WTC11 (cell line): ENCODE measurements at regions not wholly inside any gene's neighbourhood (a gene's known extent, or its start where the extent isn't known, plus 50 kb on each side); places are given as distances from the start of the nearest gene placed in this dataset.

Source experiments
- ATAC-seq: fragments of 200-7000 bp; cut with Tn5 transposase; 2 replicates; pipeline ENCODE4 v1.10.0; 2021; ENCODE audit warnings: mild to moderate bottlenecking, moderate library complexity
- CTCF ChIA-PET: fragments of 300-600 bp; sonication (Branson Sonifier 250); formaldehyde crosslinking; loops from one replicate; lab custom pipeline; 2021; ENCODE audit warnings: antibody characterized with exemption; lab: Charles Lee
- POLR2A ChIA-PET: fragments of 350-600 bp; sonication (Branson Sonifier 250); formaldehyde crosslinking; loops from one replicate; lab custom pipeline; 2021; ENCODE audit warnings: antibody characterized with exemption; lab: Charles Lee
- DNase-seq: peaks from one replicate; pipeline ENCODE4 v3.0.0; 2021; ENCODE audit warnings: low spot score
- H3K27ac Mint-ChIP-seq: 2 replicates; pipeline ENCODE4 v1.8.0; 2021; ENCODE audit warnings: mixed read lengths
- H3K27me3 Mint-ChIP-seq: 2 replicates; pipeline ENCODE4 v1.8.0; 2021; ENCODE audit warnings: low read depth, mild to moderate bottlenecking, moderate library complexity, mixed read lengths
- H3K36me3 Mint-ChIP-seq: 2 replicates; pipeline ENCODE4 v1.8.0; 2021; ENCODE audit warnings: mixed read lengths
- H3K4me1 Mint-ChIP-seq: 2 replicates; pipeline ENCODE4 v1.8.0; 2022; ENCODE audit warnings: mixed read lengths
- H3K4me3 Mint-ChIP-seq: 2 replicates; pipeline ENCODE4 v1.8.0; 2021; ENCODE audit warnings: mild to moderate bottlenecking, moderate library complexity, mixed read lengths
- H3K9me3 Mint-ChIP-seq: 2 replicates; pipeline ENCODE4 v1.8.0; 2021; ENCODE audit warnings: mixed read lengths
- ATF1 ChIP-seq: sonication (generic); formaldehyde crosslinking; IDR thresholded peaks from 2 replicates; pipeline ENCODE4 v1.8.1; 2023; ENCODE audit warnings: mild to moderate bottlenecking, moderate library complexity, missing genetic modification reagents
- ATF2 ChIP-seq: sonication (generic); formaldehyde crosslinking; IDR thresholded peaks from 2 replicates; pipeline ENCODE4 v1.8.1; 2022; ENCODE audit warnings: low read depth, missing genetic modification reagents, borderline replicate concordance
- ATF3 ChIP-seq: sonication (generic); formaldehyde crosslinking; conservative IDR thresholded peaks from 2 replicates; pipeline ENCODE4 v1.8.1; 2022; ENCODE audit warnings: mild to moderate bottlenecking, missing genetic modification reagents
- CDX4 ChIP-seq: fragments of 250-450 bp; sonication (Bioruptor Pico); IDR thresholded peaks from 2 replicates; pipeline ENCODE4 v1.9.0; 2021; ENCODE audit warnings: moderate library complexity, mild to moderate bottlenecking, inconsistent platforms, borderline replicate concordance
- E2F4 ChIP-seq: sonication (generic); formaldehyde crosslinking; IDR thresholded peaks from 2 replicates; pipeline ENCODE4 v1.8.1; 2022; ENCODE audit warnings: low read depth, mild to moderate bottlenecking, moderate library complexity, missing genetic modification reagents, borderline replicate concordance
- FOXK1 ChIP-seq: sonication (generic); formaldehyde crosslinking; IDR thresholded peaks from 2 replicates; pipeline ENCODE4 v1.8.0; 2022; ENCODE audit warnings: mild to moderate bottlenecking, moderate library complexity, missing genetic modification reagents
- IRF2 ChIP-seq: sonication (generic); formaldehyde crosslinking; IDR thresholded peaks from 2 replicates; pipeline ENCODE4 v1.8.0; 2022; ENCODE audit warnings: low read depth, missing genetic modification reagents, borderline replicate concordance
- JUN ChIP-seq: sonication (generic); formaldehyde crosslinking; IDR thresholded peaks from 2 replicates; pipeline ENCODE4 v1.8.0; 2023; ENCODE audit warnings: mild to moderate bottlenecking, missing genetic modification reagents
- MYBL2 ChIP-seq: sonication (generic); formaldehyde crosslinking; IDR thresholded peaks from 2 replicates; pipeline ENCODE4 v1.8.1; 2023; ENCODE audit warnings: mild to moderate bottlenecking, moderate library complexity, missing genetic modification reagents
- NFYB ChIP-seq: sonication (generic); formaldehyde crosslinking; conservative IDR thresholded peaks from 2 replicates; pipeline ENCODE4 v1.8.0; 2022; ENCODE audit warnings: low read depth, missing genetic modification reagents
- OVOL2 ChIP-seq: fragments of 250-450 bp; sonication (Bioruptor Pico); IDR thresholded peaks from 2 replicates; pipeline ENCODE4 v1.9.0; 2021; ENCODE audit warnings: mild to moderate bottlenecking, borderline replicate concordance
- PREB ChIP-seq: sonication (generic); formaldehyde crosslinking; IDR thresholded peaks from 2 replicates; pipeline ENCODE4 v1.8.1; 2022; ENCODE audit warnings: mild to moderate bottlenecking, missing genetic modification reagents, moderate library complexity, borderline replicate concordance
- TEAD1 ChIP-seq: sonication (generic); formaldehyde crosslinking; IDR thresholded peaks from 2 replicates; pipeline ENCODE4 v1.8.0; 2022; ENCODE audit warnings: mild to moderate bottlenecking, missing genetic modification reagents
- TEAD4 ChIP-seq: sonication (generic); formaldehyde crosslinking; IDR thresholded peaks from 2 replicates; pipeline ENCODE4 v1.8.0; 2022; ENCODE audit warnings: mild to moderate bottlenecking, missing genetic modification reagents
- ZBTB21 ChIP-seq: sonication (generic); formaldehyde crosslinking; IDR thresholded peaks from 2 replicates; pipeline ENCODE4 v1.8.1; 2023; ENCODE audit warnings: mild to moderate bottlenecking, missing genetic modification reagents, borderline replicate concordance
- ZNF121 ChIP-seq: sonication (generic); formaldehyde crosslinking; IDR thresholded peaks from 2 replicates; pipeline ENCODE4 v1.8.0; 2023; ENCODE audit warnings: missing genetic modification reagents
- ZNF317 ChIP-seq: sonication (generic); formaldehyde crosslinking; IDR thresholded peaks from 2 replicates; pipeline ENCODE4 v1.8.1; 2023; ENCODE audit warnings: low read depth, mild to moderate bottlenecking, moderate library complexity, missing genetic modification reagents, borderline replicate concordance
- ZNF416 ChIP-seq: fragments of 250-450 bp; sonication (Bioruptor Pico); IDR thresholded peaks from 2 replicates; pipeline ENCODE4 v1.9.0; 2021; ENCODE audit warnings: mild to moderate bottlenecking, inconsistent platforms
- ZNF671 ChIP-seq: fragments of 250-450 bp; sonication (Bioruptor Pico); IDR thresholded peaks from 2 replicates; pipeline ENCODE4 v1.8.0; 2021; ENCODE audit warnings: mild to moderate bottlenecking

- TF ChIP-seq TEAD4 (CRISPR knock-in tag): no peak
- no peak for TF ChIP-seq IRF2 (CRISPR knock-in tag)
- peaks cover 12% of the 10 kb centered on the region for H3K9me3 Mint-ChIP-seq
- H3K27ac Mint-ChIP-seq: no peak overlapping the region
- peaks cover 14% of the 10 kb centered on the region; the same call in 1 of the 2 replicates for H3K4me1 Mint-ChIP-seq
- no peak for DNase-seq
- ChIA-PET POLR2A (no interaction called here), CTCF (interaction anchor here (0.6 kb wide), 1 partner anchor 22 kb away, joined by 4 read pairs; no protein-coding TSS in a partner anchor)
- no peak overlapping the region for H3K4me3 Mint-ChIP-seq
- H3K36me3 Mint-ChIP-seq: peaks cover 2% of the 10 kb centered on the region
- ATAC-seq: no peak
- H3K27me3 Mint-ChIP-seq: no peaks in the 10 kb centered on the region; the same call in 1 of the 2 replicates
Measured at GRCh38 chr12:113620437-113620976, 148.8 kb upstream of the LHX5 start.

GRCh38 chr12:113619202-113619601 lies 147.5 kb upstream of the LHX5 start:
- no peak for DNase-seq
- no peak for ATAC-seq
- H3K4me1 Mint-ChIP-seq: peaks cover 14% of the 10 kb centered on the region; the same call in 1 of the 2 replicates
- H3K27me3 Mint-ChIP-seq: no peaks in the 10 kb centered on the region; the same call in 1 of the 2 replicates
- CTCF ChIA-PET: no interaction called here
- H3K27ac Mint-ChIP-seq: no peak overlapping the region
- POLR2A ChIA-PET: no interaction called here
- no peak for TF ChIP-seq NFYB (CRISPR knock-in tag)
- TF ChIP-seq E2F4: no peak
- no peak for TF ChIP-seq ZNF317 (CRISPR knock-in tag)
- TF ChIP-seq OVOL2 (CRISPR knock-in tag): no peak
- TF ChIP-seq ZNF121 (CRISPR knock-in tag): no peak
- TF ChIP-seq CDX4 (CRISPR knock-in tag): no peak
- TF ChIP-seq ZNF671: no peak
- TF ChIP-seq PREB (CRISPR knock-in tag): no peak
- TF ChIP-seq TEAD1: no peak
- no peak for TF ChIP-seq JUN
- no peak for TF ChIP-seq ZBTB21 (CRISPR knock-in tag)
- TF ChIP-seq ZNF416 (CRISPR knock-in tag): no peak
- TF ChIP-seq ATF1 (CRISPR knock-in tag): no peak
- TF ChIP-seq ATF2: no peak
- TF ChIP-seq FOXK1 (CRISPR knock-in tag): no peak
- no peak for TF ChIP-seq MYBL2 (CRISPR knock-in tag)
- TF ChIP-seq ATF3 (CRISPR knock-in tag): no peak
- TF ChIP-seq, all 79 proteins: peak for 0
- Mint-ChIP-seq H3K4me3 (no peak overlapping the region), H3K9me3 (0 out of 2 replicates have a peak, but pooled peaks cover 4% of the 10 kb centered on the region), H3K36me3 (0 out of 2 replicates have a peak, but pooled peaks cover 1% of the 10 kb centered on the region)
